ENCODE measurements at regions not wholly inside any gene's neighbourhood (a gene's known extent, or its start where the extent isn't known, plus 50 kb on each side); places are given as distances from the start of the nearest gene placed in this dataset.

DNA sequence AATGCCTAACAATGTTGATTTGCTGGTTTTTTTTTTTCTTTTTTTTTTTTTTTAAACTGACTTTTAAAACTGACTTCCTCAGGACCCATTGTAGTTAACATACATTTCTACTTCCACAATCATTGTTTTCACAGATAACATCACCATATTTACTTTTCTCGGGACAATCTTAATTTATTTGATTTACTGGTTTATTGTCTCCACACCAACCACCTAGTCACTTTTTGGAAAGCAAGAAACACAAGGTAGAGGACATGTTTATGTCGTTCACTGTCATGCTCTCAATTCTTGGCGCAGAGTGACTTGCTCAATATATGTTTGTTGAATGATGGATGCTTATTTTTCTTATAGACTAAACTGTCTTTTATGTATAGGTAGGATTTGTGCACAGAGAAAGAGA, 2280.7 kb downstream of the MAT2B start:
- Histone ChIP-seq H3K4me1 (ENCODE audit: insufficient read depth, low read length) (peaks cover 10% of the 10 kb centered on the region), H3K27me3 (ENCODE audit: insufficient read depth, low read length) (no peaks in the 10 kb centered on the region), H3K4me3 (ENCODE audit: low read length) (no peak overlapping the region), H3K36me3 (ENCODE audit: insufficient read depth, low read length) (no peaks in the 10 kb centered on the region), H2AFZ (ENCODE audit: low read depth, low read length) (no peak overlapping the region), H3K9me3 (ENCODE audit: low read length) (no peaks in the 10 kb centered on the region)

DNA sequence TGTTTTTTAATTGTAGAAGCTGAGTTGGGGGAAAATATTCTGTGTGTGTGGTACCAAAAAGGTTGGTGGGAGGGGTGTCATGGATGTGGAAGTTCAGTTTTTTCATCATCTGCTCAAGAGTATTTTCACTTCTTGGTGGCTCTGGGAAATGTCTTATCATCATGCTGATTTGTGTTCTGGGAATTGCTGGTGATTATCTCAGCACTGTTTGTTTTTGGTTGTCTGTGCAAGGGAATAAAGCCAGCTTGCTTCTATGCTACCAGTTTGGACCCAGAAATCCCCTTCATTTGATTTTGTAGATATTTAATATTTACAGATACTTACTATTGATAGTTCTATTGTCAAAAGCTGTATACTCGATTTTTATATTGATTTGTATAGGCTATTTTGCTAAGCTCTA, 2289.7 kb downstream of the MAT2B start:
- Histone ChIP-seq H3K27me3 (ENCODE audit: insufficient read depth, low read length) (no peaks in the 10 kb centered on the region), H3K36me3 (ENCODE audit: insufficient read depth, low read length) (no peaks in the 10 kb centered on the region), H2AFZ (ENCODE audit: low read depth, low read length) (no peak overlapping the region), H3K9me3 (ENCODE audit: low read length) (no peaks in the 10 kb centered on the region), H3K4me3 (ENCODE audit: low read length) (no peak overlapping the region), H3K4me1 (ENCODE audit: insufficient read depth, low read length) (no peaks in the 10 kb centered on the region)

GRCh38 chr5:165805756-165806155, 2300.3 kb downstream of the MAT2B start:
- no peak overlapping the region for H2AFZ ChIP-seq (ENCODE audit: low read depth, low read length)
- H3K4me3 ChIP-seq (ENCODE audit: low read length) = no peak overlapping the region
- no peaks in the 10 kb centered on the region for H3K4me1 ChIP-seq (ENCODE audit: insufficient read depth, low read length)
- no peaks in the 10 kb centered on the region for H3K36me3 ChIP-seq (ENCODE audit: insufficient read depth, low read length)
- no peaks in the 10 kb centered on the region for H3K27me3 ChIP-seq (ENCODE audit: insufficient read depth, low read length)
- no peaks in the 10 kb centered on the region for H3K9me3 ChIP-seq (ENCODE audit: low read length)

- Histone ChIP-seq H2AFZ (ENCODE audit: low read depth, low read length) (no peak overlapping the region), H3K4me3 (ENCODE audit: low read length) (no peak overlapping the region), H3K36me3 (ENCODE audit: insufficient read depth, low read length) (no peaks in the 10 kb centered on the region), H3K27me3 (ENCODE audit: insufficient read depth, low read length) (no peaks in the 10 kb centered on the region), H3K9me3 (ENCODE audit: low read length) (no peaks in the 10 kb centered on the region), H3K4me1 (ENCODE audit: insufficient read depth, low read length) (no peaks in the 10 kb centered on the region)
Measured at GRCh38 chr5:165808335-165808734, 2302.9 kb downstream of the MAT2B start.

DNA sequence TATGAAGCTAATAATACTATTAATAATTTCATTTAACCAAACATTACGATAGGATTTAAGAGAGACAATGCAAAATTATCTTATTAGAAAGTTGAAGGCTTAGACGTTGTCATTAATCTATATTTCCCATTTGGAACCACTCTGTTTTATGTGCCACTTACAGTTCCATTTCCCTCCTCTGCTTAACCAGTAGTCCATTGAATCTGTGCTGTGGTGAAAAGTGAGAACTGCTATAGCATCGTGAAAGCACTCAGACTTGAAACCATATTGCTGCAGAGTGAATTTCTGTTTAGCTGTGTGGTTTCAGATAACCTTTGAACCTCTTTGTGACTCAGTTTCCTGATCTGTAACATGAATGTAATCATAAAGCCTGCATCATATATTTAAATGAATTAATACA, 2304.5 kb downstream of the MAT2B start:
- no peak overlapping the region for H2AFZ ChIP-seq (ENCODE audit: low read depth, low read length)
- H3K36me3 ChIP-seq (ENCODE audit: insufficient read depth, low read length) = no peaks in the 10 kb centered on the region
- no peaks in the 10 kb centered on the region for H3K27me3 ChIP-seq (ENCODE audit: insufficient read depth, low read length)
- no peak overlapping the region for H3K4me3 ChIP-seq (ENCODE audit: low read length)
- no peaks in the 10 kb centered on the region for H3K9me3 ChIP-seq (ENCODE audit: low read length)
- H3K4me1 ChIP-seq (ENCODE audit: insufficient read depth, low read length) = no peaks in the 10 kb centered on the region

GRCh38 chr5:165829504-165829903, 2324.1 kb downstream of the MAT2B start:
- no peaks in the 10 kb centered on the region for H3K4me1 ChIP-seq (ENCODE audit: insufficient read depth, low read length)
- H3K4me3 ChIP-seq (ENCODE audit: low read length) = no peak overlapping the region
- H3K36me3 ChIP-seq (ENCODE audit: insufficient read depth, low read length) = no peaks in the 10 kb centered on the region
- no peaks in the 10 kb centered on the region for H3K27me3 ChIP-seq (ENCODE audit: insufficient read depth, low read length)
- H3K9me3 ChIP-seq (ENCODE audit: low read length) = no peaks in the 10 kb centered on the region
- H2AFZ ChIP-seq (ENCODE audit: low read depth, low read length) = no peak overlapping the region

GRCh38 chr5:165834891-165835290, 2329.5 kb downstream of the MAT2B start:
- H3K27me3 ChIP-seq (ENCODE audit: insufficient read depth, low read length) = no peaks in the 10 kb centered on the region
- H3K9me3 ChIP-seq (ENCODE audit: low read length) = no peaks in the 10 kb centered on the region
- no peak overlapping the region for H3K4me3 ChIP-seq (ENCODE audit: low read length)
- H3K36me3 ChIP-seq (ENCODE audit: insufficient read depth, low read length) = no peaks in the 10 kb centered on the region
- H2AFZ ChIP-seq (ENCODE audit: low read depth, low read length) = no peak overlapping the region
- no peaks in the 10 kb centered on the region for H3K4me1 ChIP-seq (ENCODE audit: insufficient read depth, low read length)

- Histone ChIP-seq H3K4me3 (ENCODE audit: low read length) (no peak overlapping the region), H3K36me3 (ENCODE audit: insufficient read depth, low read length) (no peaks in the 10 kb centered on the region), H3K4me1 (ENCODE audit: insufficient read depth, low read length) (no peaks in the 10 kb centered on the region), H3K27me3 (ENCODE audit: insufficient read depth, low read length) (no peaks in the 10 kb centered on the region), H2AFZ (ENCODE audit: low read depth, low read length) (no peak overlapping the region), H3K9me3 (ENCODE audit: low read length) (no peaks in the 10 kb centered on the region)
Measured at GRCh38 chr5:165836046-165836445, 2330.6 kb downstream of the MAT2B start.

DNA sequence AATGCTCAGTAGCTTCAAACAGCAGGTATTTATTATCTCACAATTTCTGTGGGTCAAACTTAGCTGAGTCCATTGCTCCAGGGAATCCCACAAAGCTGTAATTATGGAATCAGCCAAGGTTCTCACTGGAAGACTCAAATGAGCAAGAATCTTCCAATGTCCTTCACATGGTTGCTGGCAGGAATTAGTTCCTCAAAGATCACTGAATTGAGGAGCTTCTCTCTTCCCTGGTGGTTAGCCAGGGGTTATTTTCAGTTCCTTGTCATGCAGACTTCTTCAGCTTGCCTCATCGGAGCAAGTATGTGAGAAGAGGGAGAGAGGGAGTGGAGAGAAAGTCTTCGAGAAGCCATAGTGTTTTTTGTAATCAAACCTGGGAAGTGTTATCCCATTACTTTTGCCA, 2331.9 kb downstream of the MAT2B start:
- Histone ChIP-seq H3K36me3 (ENCODE audit: insufficient read depth, low read length) (no peaks in the 10 kb centered on the region), H2AFZ (ENCODE audit: low read depth, low read length) (no peak overlapping the region), H3K27me3 (ENCODE audit: insufficient read depth, low read length) (no peaks in the 10 kb centered on the region), H3K4me1 (ENCODE audit: insufficient read depth, low read length) (no peaks in the 10 kb centered on the region), H3K4me3 (ENCODE audit: low read length) (no peak overlapping the region), H3K9me3 (ENCODE audit: low read length) (no peaks in the 10 kb centered on the region)

- Histone ChIP-seq H3K4me1 (ENCODE audit: insufficient read depth, low read length) (no peaks in the 10 kb centered on the region), H2AFZ (ENCODE audit: low read depth, low read length) (no peak overlapping the region), H3K4me3 (ENCODE audit: low read length) (no peak overlapping the region), H3K9me3 (ENCODE audit: low read length) (no peaks in the 10 kb centered on the region), H3K27me3 (ENCODE audit: insufficient read depth, low read length) (no peaks in the 10 kb centered on the region), H3K36me3 (ENCODE audit: insufficient read depth, low read length) (no peaks in the 10 kb centered on the region)
Measured at GRCh38 chr5:165844571-165844970, 2339.2 kb downstream of the MAT2B start.

DNA sequence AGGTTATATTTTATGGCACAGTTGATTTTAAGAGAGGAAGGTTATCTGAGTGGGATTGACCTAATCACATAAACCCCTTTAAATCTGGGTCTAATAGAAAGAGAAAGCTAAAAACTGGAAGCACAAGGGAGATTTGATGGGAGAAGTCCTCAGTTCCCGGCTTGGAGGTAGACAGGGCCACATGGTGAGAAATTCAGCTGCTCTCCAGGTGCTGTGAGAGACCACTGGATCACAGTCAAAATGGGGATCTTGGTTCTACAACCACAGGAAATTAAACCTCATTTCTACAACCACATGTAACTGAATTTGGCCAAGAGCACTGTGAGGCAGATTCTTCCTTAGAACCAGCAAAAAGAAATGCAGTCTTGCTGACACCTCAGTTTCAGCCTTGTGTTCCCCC, 2352.7 kb downstream of the MAT2B start:
- no peaks in the 10 kb centered on the region for H3K36me3 ChIP-seq (ENCODE audit: insufficient read depth, low read length)
- H3K9me3 ChIP-seq (ENCODE audit: low read length) = no peaks in the 10 kb centered on the region
- no peaks in the 10 kb centered on the region for H3K4me1 ChIP-seq (ENCODE audit: insufficient read depth, low read length)
- no peak overlapping the region for H3K4me3 ChIP-seq (ENCODE audit: low read length)
- no peaks in the 10 kb centered on the region for H3K27me3 ChIP-seq (ENCODE audit: insufficient read depth, low read length)
- no peak overlapping the region for H2AFZ ChIP-seq (ENCODE audit: low read depth, low read length)

- no peaks in the 10 kb centered on the region for H3K36me3 ChIP-seq (ENCODE audit: insufficient read depth, low read length)
- H3K9me3 ChIP-seq (ENCODE audit: low read length) = no peaks in the 10 kb centered on the region
- H3K27me3 ChIP-seq (ENCODE audit: insufficient read depth, low read length) = no peaks in the 10 kb centered on the region
- no peak overlapping the region for H2AFZ ChIP-seq (ENCODE audit: low read depth, low read length)
- no peaks in the 10 kb centered on the region for H3K4me1 ChIP-seq (ENCODE audit: insufficient read depth, low read length)
- no peak overlapping the region for H3K4me3 ChIP-seq (ENCODE audit: low read length)
Measured at GRCh38 chr5:165859251-165859650, 2353.8 kb downstream of the MAT2B start.

DNA sequence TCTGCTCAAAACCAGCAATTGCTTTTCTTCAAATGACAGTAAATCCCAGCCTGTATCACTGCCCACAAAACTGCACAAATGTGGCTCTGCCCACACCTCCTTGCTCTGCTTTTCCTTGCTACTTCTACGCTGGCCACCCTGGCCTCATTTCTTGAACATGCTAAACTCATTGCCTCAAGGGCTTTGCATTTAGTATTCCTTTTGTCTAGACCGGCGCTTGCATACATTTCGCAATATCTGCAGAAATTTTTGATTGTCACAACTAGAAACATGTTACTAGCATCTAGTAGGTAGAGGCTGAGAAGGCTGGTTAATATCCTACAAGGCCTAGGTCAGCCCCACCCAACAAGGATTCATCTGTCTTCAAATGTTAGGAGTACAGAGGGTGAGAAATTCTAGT, 2357.8 kb downstream of the MAT2B start:
- Histone ChIP-seq H3K27me3 (ENCODE audit: insufficient read depth, low read length) (no peaks in the 10 kb centered on the region), H3K9me3 (ENCODE audit: low read length) (no peaks in the 10 kb centered on the region), H3K4me1 (ENCODE audit: insufficient read depth, low read length) (no peaks in the 10 kb centered on the region), H2AFZ (ENCODE audit: low read depth, low read length) (no peak overlapping the region), H3K4me3 (ENCODE audit: low read length) (no peak overlapping the region), H3K36me3 (ENCODE audit: insufficient read depth, low read length) (no peaks in the 10 kb centered on the region)

GRCh38 chr5:165871291-165871690, 2365.9 kb downstream of the MAT2B start:
- Histone ChIP-seq H3K4me3 (ENCODE audit: low read length) (no peak overlapping the region), H3K4me1 (ENCODE audit: insufficient read depth, low read length) (peaks cover 10% of the 10 kb centered on the region), H3K9me3 (ENCODE audit: low read length) (no peaks in the 10 kb centered on the region), H3K36me3 (ENCODE audit: insufficient read depth, low read length) (no peaks in the 10 kb centered on the region), H3K27me3 (ENCODE audit: insufficient read depth, low read length) (no peaks in the 10 kb centered on the region), H2AFZ (ENCODE audit: low read depth, low read length) (no peak overlapping the region)

Data from neuron (in vitro differentiated cells).